Type B pancreatic cell (in vitro differentiated cells): ENCODE measurements at regions not wholly inside any gene's neighbourhood (a gene's known extent, or its start where the extent isn't known, plus 50 kb on each side); places are given as distances from the start of the nearest gene placed in this dataset.

Source experiments
- DNase-seq: peaks from one replicate; pipeline ENCODE4 v3.0.0; 2021; ENCODE audit warnings: mixed read lengths; ENCODE audit not compliant: unreplicated experiment; ENCODE audit errors: extremely low spot score
- H3K27ac Mint-ChIP-seq: 2 replicates; pipeline ENCODE4 v1.8.0; 2021; ENCODE audit warnings: mild to moderate bottlenecking, mixed read lengths
- H3K27me3 Mint-ChIP-seq: 2 replicates; pipeline ENCODE4 v1.8.0; 2021; ENCODE audit warnings: mixed read lengths
- H3K36me3 Mint-ChIP-seq: 2 replicates; pipeline ENCODE4 v1.8.0; 2021; ENCODE audit warnings: mixed read lengths
- H3K4me1 Mint-ChIP-seq: one replicate; pipeline ENCODE4 v1.8.0; 2021; ENCODE audit warnings: mixed read lengths; ENCODE audit not compliant: unreplicated experiment
- H3K4me3 Mint-ChIP-seq: 2 replicates; pipeline ENCODE4 v1.8.0; 2021; ENCODE audit warnings: mild to moderate bottlenecking, mixed read lengths
- H3K9me3 Mint-ChIP-seq: 2 replicates; pipeline ENCODE4 v1.8.0; 2021; ENCODE audit warnings: mixed read lengths
- TF ChIP-seq, protein P1 (sequence below): fragments of 200-600 bp; sonication (generic); conservative IDR thresholded peaks from 2 replicates; pipeline ENCODE4 v1.5.0; 2021; ENCODE audit warnings: antibody characterized with exemption, mild to moderate bottlenecking

DNA sequence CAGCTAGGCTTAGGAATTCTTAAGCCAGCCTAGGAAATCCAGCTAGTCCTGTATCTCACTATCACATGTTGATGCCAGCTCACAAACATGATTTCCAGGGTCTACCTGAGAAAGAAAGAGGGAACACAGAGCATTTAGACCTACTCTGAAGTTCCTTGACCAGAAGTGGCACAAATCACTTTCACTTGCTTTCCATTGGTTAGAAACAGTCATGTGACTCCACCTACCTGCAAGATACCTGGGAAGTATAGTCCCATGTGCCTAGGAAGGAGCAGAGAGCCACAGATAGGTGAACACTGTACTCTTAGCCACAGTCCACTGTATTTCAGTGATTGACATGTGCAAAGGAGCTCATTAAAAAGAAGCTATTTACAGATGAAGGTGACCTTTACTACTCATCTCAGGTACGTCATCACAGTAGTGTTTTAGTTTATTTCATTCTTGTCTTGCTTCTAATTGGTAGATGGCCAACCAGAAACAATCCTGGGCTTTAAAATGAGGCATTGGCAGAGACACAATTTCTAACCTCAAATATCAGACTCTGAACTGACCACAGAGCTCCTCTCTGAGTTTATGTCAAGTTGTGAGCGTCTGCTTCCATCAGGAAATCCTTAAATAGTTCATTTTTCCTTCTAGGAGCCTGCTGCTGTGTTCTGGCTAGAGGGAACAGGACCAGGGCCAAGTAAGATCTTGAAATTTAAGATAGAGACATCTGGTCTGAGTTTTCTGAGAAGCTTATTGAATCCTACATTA is 340.7 kb downstream of the TLE4 start:
- DNase-seq = no peak
- no peaks in the 10 kb centered on the region for H3K9me3 Mint-ChIP-seq
- no peak overlapping the region for H3K27ac Mint-ChIP-seq
- H3K36me3 Mint-ChIP-seq = no peaks in the 10 kb centered on the region
- TF ChIP-seq, protein P1, sequence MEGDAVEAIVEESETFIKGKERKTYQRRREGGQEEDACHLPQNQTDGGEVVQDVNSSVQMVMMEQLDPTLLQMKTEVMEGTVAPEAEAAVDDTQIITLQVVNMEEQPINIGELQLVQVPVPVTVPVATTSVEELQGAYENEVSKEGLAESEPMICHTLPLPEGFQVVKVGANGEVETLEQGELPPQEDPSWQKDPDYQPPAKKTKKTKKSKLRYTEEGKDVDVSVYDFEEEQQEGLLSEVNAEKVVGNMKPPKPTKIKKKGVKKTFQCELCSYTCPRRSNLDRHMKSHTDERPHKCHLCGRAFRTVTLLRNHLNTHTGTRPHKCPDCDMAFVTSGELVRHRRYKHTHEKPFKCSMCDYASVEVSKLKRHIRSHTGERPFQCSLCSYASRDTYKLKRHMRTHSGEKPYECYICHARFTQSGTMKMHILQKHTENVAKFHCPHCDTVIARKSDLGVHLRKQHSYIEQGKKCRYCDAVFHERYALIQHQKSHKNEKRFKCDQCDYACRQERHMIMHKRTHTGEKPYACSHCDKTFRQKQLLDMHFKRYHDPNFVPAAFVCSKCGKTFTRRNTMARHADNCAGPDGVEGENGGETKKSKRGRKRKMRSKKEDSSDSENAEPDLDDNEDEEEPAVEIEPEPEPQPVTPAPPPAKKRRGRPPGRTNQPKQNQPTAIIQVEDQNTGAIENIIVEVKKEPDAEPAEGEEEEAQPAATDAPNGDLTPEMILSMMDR = no peak
- peaks cover 18% of the 10 kb centered on the region for H3K27me3 Mint-ChIP-seq
- no peaks in the 10 kb centered on the region for H3K4me1 Mint-ChIP-seq
- no peak overlapping the region for H3K4me3 Mint-ChIP-seq

DNA sequence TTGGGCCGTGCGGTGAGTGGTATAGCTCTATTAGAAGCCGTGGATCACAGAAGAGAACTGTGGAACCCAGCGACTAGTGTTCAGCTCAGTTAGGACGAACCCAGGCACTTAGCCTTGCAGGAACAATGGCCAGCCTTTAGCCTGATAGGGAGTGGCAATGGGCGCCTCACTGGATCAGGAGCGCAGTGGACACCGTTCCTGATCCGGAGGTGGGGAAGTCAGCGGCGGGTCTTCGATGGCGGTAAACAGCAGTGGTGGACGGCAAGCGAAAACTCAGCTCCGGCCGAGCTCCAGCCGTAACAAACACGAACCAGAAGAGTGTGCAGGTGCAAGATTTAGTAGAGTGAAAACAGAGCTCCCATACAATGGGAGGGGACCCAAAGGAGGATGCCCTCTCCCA is 340.0 kb downstream of the TLE4 start:
- Mint-ChIP-seq H3K36me3 (no peaks in the 10 kb centered on the region), H3K4me1 (no peaks in the 10 kb centered on the region), H3K27ac (no peak overlapping the region), H3K27me3 (peaks cover 13% of the 10 kb centered on the region), H3K4me3 (no peak overlapping the region), H3K9me3 (no peaks in the 10 kb centered on the region)
- TF ChIP-seq, protein P1 = no peak
- DNase-seq = no peak

DNA sequence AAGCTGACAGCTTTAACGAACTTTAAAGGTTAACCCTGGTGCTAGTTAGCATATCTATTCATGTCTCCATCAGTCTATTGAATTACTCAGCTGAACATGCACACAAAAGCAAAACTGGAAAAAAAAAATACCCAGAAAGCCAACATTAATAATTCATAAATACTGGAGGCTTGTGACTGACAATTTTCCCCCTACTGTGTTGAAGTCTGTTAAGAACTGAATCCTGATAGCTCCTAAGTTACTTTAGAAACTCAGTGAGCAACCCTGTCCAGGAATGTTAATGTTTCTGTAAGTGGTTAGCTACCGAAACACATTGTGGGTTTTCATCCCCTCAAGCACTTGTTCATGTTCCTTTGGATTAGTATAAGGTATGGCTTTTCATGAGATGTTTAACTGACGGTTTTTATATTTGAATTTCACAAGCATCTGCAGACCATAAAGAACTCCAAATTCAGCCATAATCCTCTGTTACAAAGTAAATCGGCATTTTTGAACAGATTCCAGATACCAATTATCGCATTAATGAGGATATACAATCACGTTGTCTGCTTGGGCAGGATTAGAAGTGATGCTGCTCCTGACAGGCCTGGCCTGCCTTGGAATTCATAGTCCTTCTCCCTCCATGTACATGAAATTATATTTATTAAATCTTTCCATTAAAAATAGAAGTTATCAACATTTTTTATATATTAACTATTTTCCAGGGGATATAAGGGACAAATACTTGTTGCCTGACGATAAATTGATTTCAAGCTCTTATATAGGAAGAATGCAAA is 331.2 kb downstream of the TLE4 start:
- TF ChIP-seq, protein P1 = no peak
- H3K36me3 Mint-ChIP-seq = no peaks in the 10 kb centered on the region
- H3K27ac Mint-ChIP-seq = no peak overlapping the region
- no peak overlapping the region for H3K4me3 Mint-ChIP-seq
- peaks cover 9% of the 10 kb centered on the region for H3K9me3 Mint-ChIP-seq
- DNase-seq = no peak
- H3K27me3 Mint-ChIP-seq = peaks cover 32% of the 10 kb centered on the region
- no peaks in the 10 kb centered on the region for H3K4me1 Mint-ChIP-seq

DNA sequence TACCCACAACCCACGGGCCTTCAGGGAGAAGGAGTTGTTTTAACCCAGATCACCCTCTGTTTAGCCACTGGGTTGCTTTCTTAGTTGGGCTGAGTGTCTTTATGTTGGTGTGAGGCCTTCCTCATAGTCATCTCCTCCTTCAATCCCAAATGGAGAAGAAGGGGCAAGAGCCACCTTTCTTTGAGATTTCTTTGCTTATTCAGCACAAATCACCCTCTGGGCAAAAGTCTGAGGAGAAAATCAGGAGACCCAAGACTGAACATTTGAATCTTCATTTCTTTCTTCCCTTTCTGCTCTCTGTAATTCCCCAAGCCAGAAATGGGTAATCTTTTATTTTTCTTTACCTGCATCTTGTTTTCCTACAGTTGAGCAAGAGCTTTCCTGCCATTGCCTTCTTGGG is 329.0 kb downstream of the TLE4 start:
- Mint-ChIP-seq H3K9me3 (peaks cover 2% of the 10 kb centered on the region), H3K36me3 (no peaks in the 10 kb centered on the region), H3K27me3 (peaks cover 37% of the 10 kb centered on the region), H3K4me3 (no peak overlapping the region), H3K4me1 (no peaks in the 10 kb centered on the region), H3K27ac (no peak overlapping the region)
- TF ChIP-seq, protein P1 = no peak
- no peak for DNase-seq

DNA sequence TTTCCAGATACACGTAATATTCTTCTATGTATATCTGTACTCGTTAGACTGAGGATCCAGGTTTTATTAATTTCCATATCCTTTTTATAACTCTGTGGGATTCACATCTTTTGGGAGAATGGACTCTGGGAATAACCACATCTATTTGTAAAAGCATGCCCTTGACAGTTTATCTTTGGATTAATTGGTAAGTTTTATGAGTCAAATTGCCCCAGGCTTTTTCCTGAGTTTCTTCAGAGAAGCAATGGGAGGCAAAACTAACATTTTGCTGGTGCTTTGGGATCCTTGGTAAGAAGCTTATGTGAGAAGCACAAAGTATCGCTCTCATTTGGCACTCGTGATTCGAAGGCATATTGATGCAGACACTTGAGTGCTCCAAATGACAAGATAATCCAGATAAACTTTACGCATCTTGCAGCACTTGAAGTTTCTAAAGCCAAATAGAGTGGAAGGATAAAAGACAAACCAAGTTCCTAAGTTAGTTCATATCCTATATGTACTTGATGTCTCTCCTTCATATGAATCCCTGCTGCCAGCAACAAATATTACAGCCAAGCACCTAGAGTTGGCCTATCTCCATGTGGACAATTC is 324.7 kb downstream of the TLE4 start:
- DNase-seq = no peak
- Mint-ChIP-seq H3K9me3 (no peaks in the 10 kb centered on the region), H3K4me3 (no peak overlapping the region), H3K4me1 (peaks cover 6% of the 10 kb centered on the region), H3K27ac (no peak overlapping the region), H3K36me3 (no peaks in the 10 kb centered on the region), H3K27me3 (peaks cover 58% of the 10 kb centered on the region)
- TF ChIP-seq, protein P1 = no peak
